Endothelial cell of umbilical vein (primary cell): ENCODE measurements at regions not wholly inside any gene's neighbourhood (a gene's known extent, or its start where the extent isn't known, plus 50 kb on each side); places are given as distances from the start of the nearest gene placed in this dataset.

Experiments
- CTCF ChIP-seq, 2 donors: IDR thresholded peaks; 1 replicate in 1 of 2; 2 replicates in 1 of 2; pipeline ENCODE4 v1.5.1; 2011; ENCODE audit warnings: low read length in 2 of 2, mild to moderate bottlenecking in 2 of 2, moderate library complexity in 2 of 2, control low read depth in 1 of 2, inconsistent platforms in 1 of 2, low read depth in 1 of 2; ENCODE audit not compliant: insufficient read depth in 1 of 2; ENCODE audit errors: extremely low read depth in 1 of 2
- POLR2A ChIP-seq: IDR thresholded peaks from 2 replicates; pipeline ENCODE4 v1.6.1; 2012; ENCODE audit warnings: low read depth, mild to moderate bottlenecking, control low read depth, low read length

GRCh38 chr2:71941726-71942525, 205.7 kb downstream of the CYP26B1 start:
- TF ChIP-seq POLR2A, result no peak
- no peak for TF ChIP-seq CTCF (IDR thresholded peaks at IDR 0.05; ENCODE audit: extremely low read depth in 1 of 2, insufficient read depth in 1 of 2, low read depth in 1 of 2, low read length in 2 of 2)
